Neural progenitor cell (in vitro differentiated cells): ENCODE measurements at regions not wholly inside any gene's neighbourhood (a gene's known extent, or its start where the extent isn't known, plus 50 kb on each side); places are given as distances from the start of the nearest gene placed in this dataset.

Experiments
- CTCF ChIP-seq: fragments of 200-600 bp; sonication (generic); IDR thresholded peaks from 2 replicates; pipeline ENCODE4 v1.5.1; 2017; ENCODE audit warnings: antibody characterized with exemption, mild to moderate bottlenecking
- EZH2phosphoT487 ChIP-seq: fragments of 200-600 bp; sonication (generic); IDR thresholded peaks from 2 replicates; pipeline ENCODE4 v1.6.1; 2017; ENCODE audit warnings: antibody characterized with exemption

- TF ChIP-seq CTCF (no peak), EZH2phosphoT487 (no peak)
Measured at GRCh38 chr5:40399349-40399748, 280.4 kb upstream of the PTGER4 start.
